ENCODE measurements at regions not wholly inside any gene's neighbourhood (a gene's known extent, or its start where the extent isn't known, plus 50 kb on each side); places are given as distances from the start of the nearest gene placed in this dataset.
A peak's percentile ranks its signal among the peaks of the same experiment; 100 is the strongest.

DNA sequence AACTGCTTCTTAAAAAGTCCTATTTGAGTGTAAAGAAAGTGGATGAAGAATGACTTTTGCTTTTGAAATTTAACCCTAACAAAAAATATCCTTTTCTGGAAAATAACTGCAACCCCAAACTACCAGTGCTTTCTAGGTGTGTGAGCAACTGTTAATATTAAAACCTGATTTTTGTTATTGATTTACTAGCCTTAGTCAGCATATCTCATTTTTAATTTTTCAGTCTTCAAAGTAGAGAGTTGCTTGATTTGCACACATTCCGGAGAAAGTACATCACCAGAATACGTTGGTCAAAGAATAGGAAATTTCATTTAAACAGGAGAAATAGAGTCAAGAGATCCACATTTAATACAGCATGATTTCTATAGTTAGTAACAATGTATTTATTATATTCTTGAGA lies 141.8 kb upstream of the ADAMTS5 start:
- H3K27me3 ChIP-seq (replicated peaks; ENCODE audit: insufficient read depth, low read depth, low read length, poor library complexity): no peaks in the 10 kb centered on the region
- H3K4me1 ChIP-seq (ENCODE audit: insufficient read depth, low read length, poor library complexity, severe bottlenecking): no peaks in the 10 kb centered on the region
- H3K36me3 ChIP-seq (ENCODE audit: insufficient read depth, low read length, poor library complexity, severe bottlenecking): no peaks in the 10 kb centered on the region
- no TSS peak for BruUV-seq (replicated peaks)
- DNase-seq (ENCODE audit: low spot score): no peak
- no peak for TF ChIP-seq EZH2 (IDR thresholded peaks at IDR 0.05; ENCODE audit: borderline replicate concordance, low read depth, low read length, poor library complexity, severe bottlenecking)
- TF ChIP-seq, protein P1, sequence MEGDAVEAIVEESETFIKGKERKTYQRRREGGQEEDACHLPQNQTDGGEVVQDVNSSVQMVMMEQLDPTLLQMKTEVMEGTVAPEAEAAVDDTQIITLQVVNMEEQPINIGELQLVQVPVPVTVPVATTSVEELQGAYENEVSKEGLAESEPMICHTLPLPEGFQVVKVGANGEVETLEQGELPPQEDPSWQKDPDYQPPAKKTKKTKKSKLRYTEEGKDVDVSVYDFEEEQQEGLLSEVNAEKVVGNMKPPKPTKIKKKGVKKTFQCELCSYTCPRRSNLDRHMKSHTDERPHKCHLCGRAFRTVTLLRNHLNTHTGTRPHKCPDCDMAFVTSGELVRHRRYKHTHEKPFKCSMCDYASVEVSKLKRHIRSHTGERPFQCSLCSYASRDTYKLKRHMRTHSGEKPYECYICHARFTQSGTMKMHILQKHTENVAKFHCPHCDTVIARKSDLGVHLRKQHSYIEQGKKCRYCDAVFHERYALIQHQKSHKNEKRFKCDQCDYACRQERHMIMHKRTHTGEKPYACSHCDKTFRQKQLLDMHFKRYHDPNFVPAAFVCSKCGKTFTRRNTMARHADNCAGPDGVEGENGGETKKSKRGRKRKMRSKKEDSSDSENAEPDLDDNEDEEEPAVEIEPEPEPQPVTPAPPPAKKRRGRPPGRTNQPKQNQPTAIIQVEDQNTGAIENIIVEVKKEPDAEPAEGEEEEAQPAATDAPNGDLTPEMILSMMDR (conservative IDR thresholded peaks at IDR 0.05; ENCODE audit: low read depth, low read length): no peak
- ChIA-PET CTCF (no interaction called here), POLR2A (ENCODE audit: low non-redundant PET) (no interaction called here)
- intact Hi-C loops (cut with micrococcal nuclease; ENCODE audit: unreplicated experiment): no loop called here
- H3K4me3 ChIP-seq (ENCODE audit: low read depth, low read length, poor library complexity, severe bottlenecking): no peak overlapping the region
- H3K27ac ChIP-seq (ENCODE audit: low read depth, low read length, poor library complexity, severe bottlenecking): no peak overlapping the region
- no peaks in the 10 kb centered on the region for H3K9me3 ChIP-seq (ENCODE audit: low read depth, low read length, poor library complexity, severe bottlenecking)

DNA sequence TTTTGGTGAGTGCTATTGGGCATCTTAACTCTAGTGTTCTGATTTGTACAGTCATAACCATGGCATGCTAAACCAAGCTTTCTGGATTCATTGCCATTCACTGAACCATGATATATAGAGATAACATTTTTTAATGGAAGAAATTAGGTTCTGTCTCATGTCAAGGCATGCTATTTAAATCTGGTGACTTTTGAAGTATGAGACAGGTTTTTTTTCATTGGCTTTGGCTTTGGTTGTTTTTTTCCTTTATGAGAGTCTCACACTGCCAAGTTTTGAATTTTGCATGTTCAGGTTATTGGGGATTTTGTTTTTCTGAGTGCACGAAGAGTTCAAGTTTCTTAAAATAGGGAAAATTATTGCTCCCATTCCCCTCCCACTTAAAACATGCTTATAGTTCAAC lies 141.3 kb upstream of the ADAMTS5 start:
- no TSS peak for BruUV-seq (replicated peaks)
- intact Hi-C loops (cut with micrococcal nuclease; ENCODE audit: unreplicated experiment): no loop called here
- DNase-seq (ENCODE audit: low spot score): no peak
- TF ChIP-seq, protein P1 (conservative IDR thresholded peaks at IDR 0.05; ENCODE audit: low read depth, low read length): no peak
- no peak for TF ChIP-seq EZH2 (IDR thresholded peaks at IDR 0.05; ENCODE audit: borderline replicate concordance, low read depth, low read length, poor library complexity, severe bottlenecking)
- H3K9me3 ChIP-seq (ENCODE audit: low read depth, low read length, poor library complexity, severe bottlenecking): no peaks in the 10 kb centered on the region
- no peak overlapping the region for H3K4me3 ChIP-seq (ENCODE audit: low read depth, low read length, poor library complexity, severe bottlenecking)
- no peak overlapping the region for H3K27ac ChIP-seq (ENCODE audit: low read depth, low read length, poor library complexity, severe bottlenecking)
- no peaks in the 10 kb centered on the region for H3K27me3 ChIP-seq (replicated peaks; ENCODE audit: insufficient read depth, low read depth, low read length, poor library complexity)
- POLR2A ChIA-PET (ENCODE audit: low non-redundant PET): no interaction called here
- H3K36me3 ChIP-seq (ENCODE audit: insufficient read depth, low read length, poor library complexity, severe bottlenecking): no peaks in the 10 kb centered on the region
- CTCF ChIA-PET: no interaction called here
- no peaks in the 10 kb centered on the region for H3K4me1 ChIP-seq (ENCODE audit: insufficient read depth, low read length, poor library complexity, severe bottlenecking)

DNA sequence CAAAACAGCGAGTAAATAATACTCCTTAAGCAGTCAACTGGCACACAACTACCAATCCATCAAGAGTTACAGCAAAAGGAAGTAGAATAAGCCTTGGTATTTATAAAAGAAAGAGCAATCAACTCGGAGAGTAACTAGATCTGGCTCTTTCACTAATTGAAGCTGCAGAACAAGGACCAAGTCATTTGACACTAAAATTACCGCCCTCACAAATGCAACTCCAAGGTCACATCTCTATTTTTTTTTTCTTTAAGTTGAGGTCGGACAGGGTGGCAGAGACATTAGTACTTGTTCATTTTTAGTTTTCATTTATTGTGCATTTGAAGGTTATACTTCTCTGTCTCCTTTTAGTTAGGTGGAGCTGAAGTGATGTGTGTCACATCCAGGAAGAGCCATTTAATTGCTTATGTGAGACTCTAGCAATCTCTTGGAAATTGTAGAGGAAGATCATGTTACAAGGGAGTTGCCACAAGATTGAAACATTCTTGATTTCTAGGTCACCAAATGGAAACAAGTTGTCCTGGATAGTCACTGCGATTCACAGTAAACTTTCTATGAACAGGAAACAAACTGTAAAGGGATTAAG lies 138.1 kb upstream of the ADAMTS5 start:
- POLR2A ChIA-PET (ENCODE audit: low non-redundant PET): no interaction called here
- BruUV-seq (replicated peaks): no TSS peak

More for the DNA sequence above, 138.1 kb upstream of the ADAMTS5 start:
- Histone ChIP-seq H3K4me3 (ENCODE audit: low read depth, low read length, poor library complexity, severe bottlenecking) (no peak overlapping the region), H3K36me3 (ENCODE audit: insufficient read depth, low read length, poor library complexity, severe bottlenecking) (no peaks in the 10 kb centered on the region), H3K27ac (ENCODE audit: low read depth, low read length, poor library complexity, severe bottlenecking) (no peak overlapping the region), H3K9me3 (ENCODE audit: low read depth, low read length, poor library complexity, severe bottlenecking) (no peaks in the 10 kb centered on the region), H3K4me1 (ENCODE audit: insufficient read depth, low read length, poor library complexity, severe bottlenecking) (no peaks in the 10 kb centered on the region), H3K27me3 (replicated peaks; ENCODE audit: insufficient read depth, low read depth, low read length, poor library complexity) (no peaks in the 10 kb centered on the region)
- DNase-seq (ENCODE audit: low spot score): peak; percentile 63
- CTCF ChIA-PET: no interaction called here
- TF ChIP-seq EZH2 (IDR thresholded peaks at IDR 0.05; ENCODE audit: borderline replicate concordance, low read depth, low read length, poor library complexity, severe bottlenecking): no peak
- TF ChIP-seq, protein P1 (conservative IDR thresholded peaks at IDR 0.05; ENCODE audit: low read depth, low read length): no peak
- intact Hi-C loops (cut with micrococcal nuclease; ENCODE audit: unreplicated experiment): no loop called here

All from A673 (cell line).